ENCODE measurements at regions not wholly inside any gene's neighbourhood (a gene's known extent, or its start where the extent isn't known, plus 50 kb on each side); places are given as distances from the start of the nearest gene placed in this dataset.

DNA sequence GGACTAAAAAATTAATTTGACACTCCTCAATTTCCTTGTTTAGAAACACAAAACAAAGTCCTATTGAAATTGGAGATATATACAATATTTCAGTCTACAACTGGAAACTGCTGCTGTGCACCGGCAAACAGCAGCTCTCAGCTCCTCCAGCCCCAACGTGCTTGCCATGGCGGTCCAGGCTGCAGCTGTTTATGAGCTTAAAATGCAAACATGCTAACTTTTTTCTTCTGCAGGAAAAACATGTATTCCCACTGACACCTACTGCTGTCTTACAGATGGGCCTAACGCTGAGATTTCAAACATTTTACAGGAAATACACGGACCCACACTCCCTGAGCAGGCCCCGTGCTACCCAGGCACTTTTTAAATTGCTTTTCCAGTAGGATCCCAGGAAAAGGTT, 195.5 kb downstream of the BCL11A start:
- no peak for DNase-seq
- intact Hi-C loops (cut with DNase I, micrococcal nuclease): no loop called here
- no peak for ATAC-seq
- Histone ChIP-seq H3K4me1 (ENCODE audit: low read depth) (no peaks in the 10 kb centered on the region), H3K36me3 (ENCODE audit: low read depth) (no peaks in the 10 kb centered on the region), H3K9me3 (no peaks in the 10 kb centered on the region), H3K4me3 (no peak overlapping the region)
- TF ChIP-seq, protein P1, sequence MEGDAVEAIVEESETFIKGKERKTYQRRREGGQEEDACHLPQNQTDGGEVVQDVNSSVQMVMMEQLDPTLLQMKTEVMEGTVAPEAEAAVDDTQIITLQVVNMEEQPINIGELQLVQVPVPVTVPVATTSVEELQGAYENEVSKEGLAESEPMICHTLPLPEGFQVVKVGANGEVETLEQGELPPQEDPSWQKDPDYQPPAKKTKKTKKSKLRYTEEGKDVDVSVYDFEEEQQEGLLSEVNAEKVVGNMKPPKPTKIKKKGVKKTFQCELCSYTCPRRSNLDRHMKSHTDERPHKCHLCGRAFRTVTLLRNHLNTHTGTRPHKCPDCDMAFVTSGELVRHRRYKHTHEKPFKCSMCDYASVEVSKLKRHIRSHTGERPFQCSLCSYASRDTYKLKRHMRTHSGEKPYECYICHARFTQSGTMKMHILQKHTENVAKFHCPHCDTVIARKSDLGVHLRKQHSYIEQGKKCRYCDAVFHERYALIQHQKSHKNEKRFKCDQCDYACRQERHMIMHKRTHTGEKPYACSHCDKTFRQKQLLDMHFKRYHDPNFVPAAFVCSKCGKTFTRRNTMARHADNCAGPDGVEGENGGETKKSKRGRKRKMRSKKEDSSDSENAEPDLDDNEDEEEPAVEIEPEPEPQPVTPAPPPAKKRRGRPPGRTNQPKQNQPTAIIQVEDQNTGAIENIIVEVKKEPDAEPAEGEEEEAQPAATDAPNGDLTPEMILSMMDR (IDR thresholded peaks at IDR 0.05): no peak

DNA sequence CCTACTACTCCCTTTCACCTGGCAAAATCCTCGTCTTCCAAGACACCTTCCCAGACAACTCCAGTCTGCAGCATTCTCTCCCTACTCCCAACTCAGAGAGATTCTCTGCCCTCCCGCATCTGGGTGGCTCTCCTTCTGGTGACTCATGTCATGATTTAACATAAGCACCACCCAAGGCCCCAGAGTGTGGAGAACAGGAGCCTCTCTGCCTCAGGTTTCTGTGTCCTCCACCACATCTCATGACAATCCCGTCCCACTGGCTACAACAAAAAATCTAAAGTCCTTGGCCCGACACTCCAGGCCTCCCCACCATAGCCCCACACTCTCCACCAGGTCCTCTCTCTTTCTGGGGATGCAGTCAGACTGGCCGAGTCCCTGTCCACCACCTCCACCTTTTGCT, 197.1 kb downstream of the BCL11A start:
- H3K36me3 ChIP-seq (ENCODE audit: low read depth): no peaks in the 10 kb centered on the region
- ATAC-seq (no peak), DNase-seq (no peak)
- no peaks in the 10 kb centered on the region for H3K4me1 ChIP-seq (ENCODE audit: low read depth)
- no peaks in the 10 kb centered on the region for H3K9me3 ChIP-seq
- intact Hi-C loops (cut with DNase I, micrococcal nuclease): no loop called here
- H3K4me3 ChIP-seq: no peak overlapping the region
- TF ChIP-seq, protein P1 (IDR thresholded peaks at IDR 0.05): no peak

DNA sequence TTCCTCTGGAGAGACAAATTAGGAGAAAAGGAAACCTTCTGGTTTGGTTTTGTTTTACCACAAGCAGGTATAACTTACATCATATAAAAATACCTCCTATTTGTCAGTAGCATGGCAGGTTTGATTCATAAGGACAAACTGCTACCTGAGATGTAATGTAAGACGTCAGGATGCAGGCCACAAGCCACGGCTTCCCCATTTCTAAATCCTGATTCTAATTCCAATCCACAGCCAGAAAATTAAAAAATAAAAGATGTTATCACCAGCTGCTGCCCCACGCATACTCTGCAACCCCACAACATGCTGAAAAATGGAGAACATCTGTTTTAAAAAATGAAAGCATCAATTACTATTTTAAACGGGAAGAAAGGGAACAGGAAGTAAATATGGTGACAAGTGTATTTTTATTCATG, 197.6 kb downstream of the BCL11A start:
- TF ChIP-seq, protein P1 (IDR thresholded peaks at IDR 0.05): no peak
- no peaks in the 10 kb centered on the region for H3K9me3 ChIP-seq
- intact Hi-C loops (cut with DNase I, micrococcal nuclease): no loop called here
- H3K36me3 ChIP-seq (ENCODE audit: low read depth): no peaks in the 10 kb centered on the region
- no peak overlapping the region for H3K4me3 ChIP-seq
- H3K4me1 ChIP-seq (ENCODE audit: low read depth): no peaks in the 10 kb centered on the region
- no peak for ATAC-seq
- DNase-seq: no peak

DNA sequence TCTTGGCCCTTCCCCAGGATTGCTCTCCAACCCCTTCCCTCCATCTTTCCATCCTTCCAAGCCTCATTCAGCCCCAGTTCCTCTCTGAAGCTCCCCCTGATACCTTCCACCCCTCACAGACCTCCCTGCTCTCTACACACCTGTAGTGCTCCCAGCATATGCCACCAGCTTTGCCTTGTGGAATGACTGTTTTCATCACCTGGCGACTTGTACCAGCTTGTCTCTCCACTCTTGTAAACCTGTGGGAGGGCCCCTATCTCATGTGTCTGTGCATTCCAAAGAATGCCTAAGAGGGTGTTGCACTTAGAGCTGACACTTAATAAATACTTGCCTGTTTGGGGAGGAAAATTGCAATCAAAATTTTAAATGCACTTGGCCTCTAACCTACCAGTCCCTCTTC, 198.7 kb downstream of the BCL11A start:
- intact Hi-C loops (cut with DNase I, micrococcal nuclease): no loop called here
- TF ChIP-seq, protein P1 (IDR thresholded peaks at IDR 0.05): no peak

DNA sequence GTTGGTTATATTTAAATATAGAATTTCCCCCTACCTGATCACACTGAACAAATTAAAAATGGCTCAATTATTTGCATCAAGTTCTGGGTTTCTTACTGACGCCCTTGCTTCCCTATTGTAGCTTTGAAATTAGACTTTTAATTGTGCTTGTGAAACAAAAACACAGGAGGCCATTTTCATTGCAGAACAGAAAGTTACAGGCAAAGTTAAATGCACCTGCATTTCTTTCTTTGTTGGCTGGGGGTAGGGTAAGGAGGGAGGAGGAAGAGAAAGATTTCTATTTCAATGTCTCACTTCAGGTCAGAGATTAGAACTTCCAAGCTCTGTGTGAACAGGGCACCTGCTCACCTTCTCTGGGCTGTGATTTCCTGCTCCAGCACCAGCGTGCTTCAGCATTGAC, 199.6 kb downstream of the BCL11A start:
- Histone ChIP-seq H3K9me3 (no peaks in the 10 kb centered on the region), H3K36me3 (ENCODE audit: low read depth) (no peaks in the 10 kb centered on the region), H3K4me3 (no peak overlapping the region), H3K4me1 (ENCODE audit: low read depth) (peaks cover 4% of the 10 kb centered on the region)
- intact Hi-C loops (cut with DNase I, micrococcal nuclease): no loop called here
- ATAC-seq (peak; percentile 43), DNase-seq (no peak)
- TF ChIP-seq, protein P1 (IDR thresholded peaks at IDR 0.05): no peak

More for the DNA sequence above, 198.7 kb downstream of the BCL11A start:
- ATAC-seq (no peak), DNase-seq (no peak)
- H3K4me1 ChIP-seq (ENCODE audit: low read depth): peaks cover 4% of the 10 kb centered on the region
- no peak overlapping the region for H3K4me3 ChIP-seq
- H3K36me3 ChIP-seq (ENCODE audit: low read depth): no peaks in the 10 kb centered on the region
- no peaks in the 10 kb centered on the region for H3K9me3 ChIP-seq

DNA sequence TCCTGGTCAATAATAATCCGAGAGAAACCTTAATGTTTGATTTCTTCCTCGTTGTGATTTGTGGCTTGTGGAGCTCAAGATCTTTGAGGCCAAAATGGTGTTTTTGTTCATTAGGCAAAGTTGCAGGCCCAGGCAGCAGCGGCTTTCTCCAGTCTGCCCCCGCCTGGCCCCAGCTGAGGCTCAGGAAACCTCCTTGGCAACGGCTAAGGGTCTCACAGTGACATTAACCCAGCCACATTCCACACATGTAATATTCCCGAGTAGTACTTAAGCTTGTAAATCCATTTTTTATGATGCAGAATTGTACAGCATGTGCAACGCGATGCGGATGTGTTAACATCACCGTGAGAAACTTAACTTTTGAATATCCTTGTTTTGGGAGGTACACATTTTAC, 200.1 kb downstream of the BCL11A start:
- Histone ChIP-seq H3K36me3 (ENCODE audit: low read depth) (no peaks in the 10 kb centered on the region), H3K9me3 (no peaks in the 10 kb centered on the region), H3K4me1 (ENCODE audit: low read depth) (peaks cover 4% of the 10 kb centered on the region), H3K4me3 (no peak overlapping the region)
- TF ChIP-seq, protein P1 (IDR thresholded peaks at IDR 0.05): no peak
- intact Hi-C loops (cut with DNase I, micrococcal nuclease): no loop called here
- ATAC-seq (no peak), DNase-seq (peak in 1 of 3 donors; percentile 40)
